22Rv1 (cell line): ENCODE measurements at regions not wholly inside any gene's neighbourhood (a gene's known extent, or its start where the extent isn't known, plus 50 kb on each side); places are given as distances from the start of the nearest gene placed in this dataset.

Experiments used
- H3K27ac ChIP-seq: fragments of 450-650 bp; 2 replicates; pipeline ENCODE4 v1.5.1; 2017
- ZFX ChIP-seq: fragments of 450-650 bp; IDR thresholded peaks from 2 replicates; pipeline ENCODE4 v1.6.1; 2017; ENCODE audit warnings: antibody characterized with exemption, borderline replicate concordance
- TF ChIP-seq, protein P1 (sequence below): fragments of 450-650 bp; IDR thresholded peaks from 2 replicates; pipeline ENCODE4 v1.5.1; 2017; ENCODE audit warnings: mild to moderate bottlenecking

DNA sequence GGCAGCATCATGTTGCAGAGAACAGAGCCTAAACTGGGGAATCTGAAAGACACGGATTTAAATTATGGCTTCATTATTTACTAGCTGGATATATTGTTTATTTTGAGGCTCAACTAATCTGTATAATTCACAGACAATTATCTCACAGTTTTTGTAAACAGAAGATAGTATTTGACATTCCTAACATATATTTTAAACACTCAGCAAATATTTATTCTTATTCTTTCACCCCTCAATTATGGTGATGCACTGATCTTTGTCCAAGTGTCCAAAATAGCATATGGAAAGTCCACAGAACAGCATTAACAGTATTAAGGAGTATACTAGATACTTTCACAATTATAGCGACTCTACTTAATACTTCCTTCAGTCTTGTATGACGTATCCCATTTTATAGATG is 257.0 kb downstream of the ADGRG6 start:
- TF ChIP-seq, protein P1, sequence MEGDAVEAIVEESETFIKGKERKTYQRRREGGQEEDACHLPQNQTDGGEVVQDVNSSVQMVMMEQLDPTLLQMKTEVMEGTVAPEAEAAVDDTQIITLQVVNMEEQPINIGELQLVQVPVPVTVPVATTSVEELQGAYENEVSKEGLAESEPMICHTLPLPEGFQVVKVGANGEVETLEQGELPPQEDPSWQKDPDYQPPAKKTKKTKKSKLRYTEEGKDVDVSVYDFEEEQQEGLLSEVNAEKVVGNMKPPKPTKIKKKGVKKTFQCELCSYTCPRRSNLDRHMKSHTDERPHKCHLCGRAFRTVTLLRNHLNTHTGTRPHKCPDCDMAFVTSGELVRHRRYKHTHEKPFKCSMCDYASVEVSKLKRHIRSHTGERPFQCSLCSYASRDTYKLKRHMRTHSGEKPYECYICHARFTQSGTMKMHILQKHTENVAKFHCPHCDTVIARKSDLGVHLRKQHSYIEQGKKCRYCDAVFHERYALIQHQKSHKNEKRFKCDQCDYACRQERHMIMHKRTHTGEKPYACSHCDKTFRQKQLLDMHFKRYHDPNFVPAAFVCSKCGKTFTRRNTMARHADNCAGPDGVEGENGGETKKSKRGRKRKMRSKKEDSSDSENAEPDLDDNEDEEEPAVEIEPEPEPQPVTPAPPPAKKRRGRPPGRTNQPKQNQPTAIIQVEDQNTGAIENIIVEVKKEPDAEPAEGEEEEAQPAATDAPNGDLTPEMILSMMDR = no peak
- TF ChIP-seq ZFX = no peak
- no peak overlapping the region for H3K27ac ChIP-seq

DNA sequence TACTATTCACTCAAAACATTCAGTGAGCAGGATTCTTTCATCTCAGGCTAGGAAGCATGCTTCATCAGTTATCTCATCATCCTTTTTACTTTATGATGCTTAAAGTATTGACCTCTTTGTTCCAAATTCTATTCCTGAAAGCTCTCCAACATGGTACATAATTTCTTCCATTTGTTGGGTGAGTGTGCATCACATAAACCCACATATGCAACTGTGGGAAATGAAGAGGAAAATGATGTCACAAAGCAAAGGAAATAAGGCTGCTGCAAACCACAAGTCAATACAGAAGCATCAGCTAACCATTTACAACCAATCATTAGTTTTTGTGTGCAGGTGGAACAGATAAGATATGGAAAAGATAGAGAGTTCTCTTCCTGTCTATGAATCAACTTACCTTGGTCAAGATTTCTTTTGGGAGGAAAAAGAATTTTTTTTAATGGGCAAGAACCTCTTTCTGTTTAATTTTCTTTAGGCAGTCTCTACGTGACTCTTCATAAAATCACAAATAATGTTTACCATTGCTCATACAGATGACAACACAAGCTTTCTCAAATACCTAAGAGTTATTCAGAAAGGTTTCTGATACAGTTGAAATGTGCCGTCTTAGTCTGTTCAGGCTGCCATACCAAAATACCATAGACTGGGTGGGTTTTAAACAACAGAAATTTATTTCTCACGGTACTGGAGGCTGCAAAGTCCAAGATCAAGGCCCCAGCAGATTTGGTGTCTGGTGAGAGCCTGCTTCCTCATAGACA is 259.9 kb downstream of the ADGRG6 start:
- TF ChIP-seq ZFX = no peak
- TF ChIP-seq, protein P1 = no peak
- no peak overlapping the region for H3K27ac ChIP-seq

DNA sequence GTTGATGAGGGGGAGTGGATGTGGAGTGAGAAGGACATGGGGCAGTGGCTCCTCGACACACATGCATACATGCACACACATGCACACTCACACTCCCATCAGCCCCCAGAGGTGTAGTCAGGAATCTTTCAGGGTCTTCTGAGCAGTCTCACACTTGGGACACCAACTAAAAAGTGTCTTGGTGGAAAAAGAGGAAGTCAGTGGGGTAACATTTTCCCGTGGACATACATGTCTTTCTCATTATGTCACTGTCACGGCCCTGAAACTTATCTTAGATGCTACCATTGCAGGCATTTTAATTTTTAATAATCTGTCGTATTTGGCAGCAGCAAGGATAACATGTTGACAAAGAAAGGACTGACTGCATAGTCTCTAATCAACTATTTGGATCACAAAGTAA is 261.1 kb downstream of the ADGRG6 start:
- TF ChIP-seq, protein P1 = no peak
- TF ChIP-seq ZFX = no peak
- no peak overlapping the region for H3K27ac ChIP-seq

DNA sequence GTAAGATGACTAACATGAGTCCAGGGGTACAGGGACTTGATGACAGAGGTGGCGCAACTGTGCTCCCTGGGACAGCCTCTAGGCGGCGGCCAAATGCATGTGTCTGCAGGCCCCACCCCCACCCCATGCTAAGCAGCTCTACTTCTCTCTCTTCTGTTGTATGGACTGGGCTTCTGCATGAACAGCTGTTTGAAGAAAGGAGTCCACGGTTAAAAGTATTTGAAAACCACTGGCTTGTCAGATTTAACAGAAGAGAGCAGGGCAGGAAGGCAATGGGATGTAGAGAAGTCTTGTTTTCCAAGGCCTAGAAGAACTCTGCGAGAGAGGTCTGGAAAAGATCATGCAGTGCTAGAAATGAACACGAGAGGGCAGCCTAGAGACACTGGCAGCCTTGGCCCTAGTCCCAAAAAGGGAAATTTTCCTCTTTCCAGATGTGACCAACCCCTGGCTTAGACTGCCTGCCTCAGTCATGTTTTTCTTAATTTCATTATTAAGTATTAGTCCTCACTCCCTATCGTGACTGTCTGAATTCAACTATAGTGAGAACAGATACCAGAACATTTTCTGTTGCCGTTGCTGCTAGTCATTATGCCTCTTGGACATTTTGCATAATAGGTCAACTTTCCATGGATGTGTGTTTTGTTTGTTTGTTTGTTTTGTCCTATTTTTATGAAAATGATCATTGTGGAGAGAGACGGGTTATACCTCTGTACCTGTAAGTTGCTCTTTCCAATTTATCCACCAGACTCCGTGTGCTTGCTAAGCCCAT is 265.0 kb downstream of the ADGRG6 start:
- no peak overlapping the region for H3K27ac ChIP-seq
- no peak for TF ChIP-seq ZFX
- TF ChIP-seq, protein P1 = peak; percentile 98

DNA sequence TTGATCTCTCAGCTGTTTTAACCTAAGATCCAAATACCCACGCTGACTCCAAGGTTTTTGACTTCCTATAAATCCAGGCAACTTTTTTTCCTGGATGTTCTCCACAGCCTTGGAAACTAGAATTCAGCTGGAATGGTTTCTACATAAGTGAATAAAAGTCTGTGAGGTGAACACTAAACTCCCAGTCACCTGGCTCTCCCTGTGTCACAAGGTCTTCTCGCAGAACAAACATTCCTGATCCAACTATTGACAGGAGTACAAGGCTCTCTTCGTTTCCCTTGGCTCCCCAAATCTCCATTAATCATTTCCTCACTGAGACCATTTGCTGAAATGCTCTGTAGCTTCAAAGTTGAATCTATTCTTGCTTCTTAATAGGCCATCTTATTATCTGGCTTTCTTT is 265.7 kb downstream of the ADGRG6 start:
- no peak overlapping the region for H3K27ac ChIP-seq
- TF ChIP-seq ZFX = no peak
- TF ChIP-seq, protein P1 = no peak

DNA sequence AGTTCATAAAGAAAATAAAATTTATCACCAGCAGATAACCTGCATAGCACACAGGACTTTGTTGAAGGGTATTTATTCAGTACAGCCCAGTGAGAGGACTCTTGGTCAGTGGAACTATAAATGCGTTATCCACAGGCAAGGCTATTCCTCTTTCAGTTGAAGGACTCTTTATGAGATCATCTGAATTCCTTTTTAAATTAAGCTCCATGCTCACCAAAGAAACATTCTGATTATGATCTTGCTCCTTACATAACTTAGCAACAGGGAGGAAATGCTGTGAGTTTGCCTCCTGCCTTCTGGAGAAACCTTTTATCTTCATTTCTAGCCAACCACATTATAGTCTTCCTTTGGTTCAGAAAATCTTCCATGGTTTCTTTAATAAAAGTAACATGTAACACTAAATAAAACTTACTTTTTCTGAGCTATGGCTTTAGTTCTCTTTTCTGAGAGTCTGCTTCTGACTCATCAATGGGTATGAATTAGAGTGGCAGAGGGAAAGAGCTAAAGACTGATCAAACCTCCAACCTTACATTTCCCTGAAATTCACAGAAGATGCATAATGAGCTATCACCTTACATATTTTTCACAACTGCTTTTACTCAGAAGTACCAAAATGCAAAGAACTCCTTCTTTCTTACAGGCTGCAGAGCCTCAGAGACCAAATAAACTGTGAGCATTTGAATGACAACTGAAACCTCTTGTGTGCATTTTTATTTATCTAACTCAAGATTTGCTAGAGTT is 267.2 kb downstream of the ADGRG6 start:
- TF ChIP-seq ZFX = no peak
- TF ChIP-seq, protein P1 = no peak
- no peak overlapping the region for H3K27ac ChIP-seq
